HCEC 1CT (cell line): ENCODE measurements at regions not wholly inside any gene's neighbourhood (a gene's known extent, or its start where the extent isn't known, plus 50 kb on each side); places are given as distances from the start of the nearest gene placed in this dataset.

Experiments used
- DNase-seq: peaks from one replicate; pipeline ENCODE4 v3.0.0-alpha.2; 2017

- DNase-seq, result no peak
Measured at GRCh38 chr6:8670792-8671191, 235.4 kb upstream of the SLC35B3 start.

- no peak for DNase-seq
Measured at GRCh38 chr6:8664700-8665099, 229.4 kb upstream of the SLC35B3 start.

- no peak for DNase-seq
Measured at GRCh38 chr6:8664070-8664469, 228.7 kb upstream of the SLC35B3 start.

- no peak for DNase-seq
Measured at GRCh38 chr6:8659404-8660189, 224.3 kb upstream of the SLC35B3 start.

GRCh38 chr6:8658416-8658815 lies 223.1 kb upstream of the SLC35B3 start:
- DNase-seq, result no peak

- DNase-seq, result no peak
Measured at GRCh38 chr6:8657522-8657921, 222.2 kb upstream of the SLC35B3 start.

GRCh38 chr6:8655670-8656454 lies 220.5 kb upstream of the SLC35B3 start:
- DNase-seq, result no peak

GRCh38 chr6:8652710-8653109 lies 217.4 kb upstream of the SLC35B3 start:
- no peak for DNase-seq

GRCh38 chr6:8651998-8652397 lies 216.7 kb upstream of the SLC35B3 start:
- DNase-seq, result no peak

GRCh38 chr6:8645212-8645611 lies 209.9 kb upstream of the SLC35B3 start:
- no peak for DNase-seq

GRCh38 chr6:8644306-8644705 lies 209.0 kb upstream of the SLC35B3 start:
- DNase-seq, result no peak

GRCh38 chr6:8642854-8643253 lies 207.5 kb upstream of the SLC35B3 start:
- DNase-seq, result no peak

GRCh38 chr6:8642131-8642530 lies 206.8 kb upstream of the SLC35B3 start:
- no peak for DNase-seq

GRCh38 chr6:8639928-8640649 lies 204.7 kb upstream of the SLC35B3 start:
- no peak for DNase-seq

GRCh38 chr6:8637896-8638597 lies 202.7 kb upstream of the SLC35B3 start:
- DNase-seq, result no peak

- DNase-seq, result no peak
Measured at GRCh38 chr6:8633762-8634161, 198.4 kb upstream of the SLC35B3 start.

GRCh38 chr6:8628736-8629135 lies 193.4 kb upstream of the SLC35B3 start:
- no peak for DNase-seq

GRCh38 chr6:8628063-8628462 lies 192.7 kb upstream of the SLC35B3 start:
- DNase-seq, result no peak

- no peak for DNase-seq
Measured at GRCh38 chr6:8627085-8627861, 191.9 kb upstream of the SLC35B3 start.

GRCh38 chr6:8624665-8625064 lies 189.3 kb upstream of the SLC35B3 start:
- DNase-seq, result no peak

GRCh38 chr6:8623441-8623840 lies 188.1 kb upstream of the SLC35B3 start:
- DNase-seq, result no peak

- DNase-seq, result no peak
Measured at GRCh38 chr6:8619853-8620252, 184.5 kb upstream of the SLC35B3 start.
